ENCODE measurements at regions not wholly inside any gene's neighbourhood (a gene's known extent, or its start where the extent isn't known, plus 50 kb on each side); places are given as distances from the start of the nearest gene placed in this dataset.

DNA sequence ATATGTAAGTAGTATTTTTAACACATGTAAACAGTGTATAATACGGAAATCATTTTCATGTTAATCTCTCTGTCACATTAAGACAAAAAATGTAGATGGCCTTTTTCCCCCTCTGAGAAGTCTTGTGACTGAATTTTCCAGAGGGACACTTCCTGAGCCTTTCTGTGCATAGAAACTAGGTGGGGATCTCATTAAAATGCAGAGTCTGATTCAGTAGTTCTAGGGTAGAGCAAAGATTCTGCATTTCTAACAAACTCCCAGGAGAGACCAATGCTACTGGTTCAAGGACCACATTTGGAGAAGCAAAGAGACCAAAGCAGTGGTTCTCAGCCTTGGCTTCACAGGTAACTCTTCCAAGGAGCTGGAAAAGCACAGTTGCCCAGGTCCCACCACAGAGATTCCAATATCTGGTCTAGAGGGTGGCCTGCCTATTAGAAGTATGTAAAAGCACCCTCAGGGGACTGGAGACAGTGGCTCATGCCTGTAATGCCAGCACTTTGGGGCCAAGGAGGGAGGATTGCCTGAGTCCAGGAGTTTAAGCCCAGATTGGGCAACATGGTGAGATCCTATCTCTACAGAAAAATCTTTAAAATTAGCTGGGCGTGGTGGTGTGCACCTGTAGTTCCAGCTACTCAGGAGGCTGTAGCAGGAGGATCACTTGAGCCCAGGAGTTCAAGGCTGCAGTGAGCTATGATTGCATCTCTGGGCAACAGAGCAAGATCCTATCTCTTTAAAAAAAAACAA, 378.5 kb downstream of the KIF16B start:
- DNase-seq: no peak
- Histone ChIP-seq H3K4me3 (replicated peaks in 1 of 3) (no peak overlapping the region), H3K36me3 (no peaks in the 10 kb centered on the region), H3K27ac (no peak overlapping the region), H3K4me1 (no peaks in the 10 kb centered on the region), H3K27me3 (no peaks in the 10 kb centered on the region), H3K9me3 (no peaks in the 10 kb centered on the region)
- 93 to 95% methylated on average over 2 of the region's 2 CpGs for WGBS, 2 donors
- intact Hi-C loops (cut with DNase I): no loop called here
- TF ChIP-seq POLR2A (IDR thresholded peaks at IDR 0.05): no peak
- TF ChIP-seq, protein P1, sequence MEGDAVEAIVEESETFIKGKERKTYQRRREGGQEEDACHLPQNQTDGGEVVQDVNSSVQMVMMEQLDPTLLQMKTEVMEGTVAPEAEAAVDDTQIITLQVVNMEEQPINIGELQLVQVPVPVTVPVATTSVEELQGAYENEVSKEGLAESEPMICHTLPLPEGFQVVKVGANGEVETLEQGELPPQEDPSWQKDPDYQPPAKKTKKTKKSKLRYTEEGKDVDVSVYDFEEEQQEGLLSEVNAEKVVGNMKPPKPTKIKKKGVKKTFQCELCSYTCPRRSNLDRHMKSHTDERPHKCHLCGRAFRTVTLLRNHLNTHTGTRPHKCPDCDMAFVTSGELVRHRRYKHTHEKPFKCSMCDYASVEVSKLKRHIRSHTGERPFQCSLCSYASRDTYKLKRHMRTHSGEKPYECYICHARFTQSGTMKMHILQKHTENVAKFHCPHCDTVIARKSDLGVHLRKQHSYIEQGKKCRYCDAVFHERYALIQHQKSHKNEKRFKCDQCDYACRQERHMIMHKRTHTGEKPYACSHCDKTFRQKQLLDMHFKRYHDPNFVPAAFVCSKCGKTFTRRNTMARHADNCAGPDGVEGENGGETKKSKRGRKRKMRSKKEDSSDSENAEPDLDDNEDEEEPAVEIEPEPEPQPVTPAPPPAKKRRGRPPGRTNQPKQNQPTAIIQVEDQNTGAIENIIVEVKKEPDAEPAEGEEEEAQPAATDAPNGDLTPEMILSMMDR (IDR thresholded peaks at IDR 0.05): no peak

- Histone ChIP-seq H3K4me1 (no peaks in the 10 kb centered on the region), H3K4me3 (replicated peaks in 1 of 3) (no peak overlapping the region), H3K36me3 (no peaks in the 10 kb centered on the region), H3K9me3 (no peaks in the 10 kb centered on the region), H3K27ac (no peak overlapping the region), H3K27me3 (no peaks in the 10 kb centered on the region)
- no peak for TF ChIP-seq POLR2A (IDR thresholded peaks at IDR 0.05)
- TF ChIP-seq, protein P1 (IDR thresholded peaks at IDR 0.05): no peak
- DNase-seq: no peak
- intact Hi-C loops (cut with DNase I): no loop called here
- WGBS, 2 donors: 53 to 78% methylated on average over 2 of the region's 2 CpGs
These were observed 381.8 kb downstream of the KIF16B start for GRCh38 chr20:16191496-16191895.

- Histone ChIP-seq H3K27ac (no peak overlapping the region), H3K4me3 (replicated peaks in 1 of 3) (no peak overlapping the region)
- 76 to 83% methylated on average over 3 to 4 of the region's 4 CpGs for WGBS, 2 donors
These were observed 383.9 kb downstream of the KIF16B start for GRCh38 chr20:16189371-16189770.

DNA sequence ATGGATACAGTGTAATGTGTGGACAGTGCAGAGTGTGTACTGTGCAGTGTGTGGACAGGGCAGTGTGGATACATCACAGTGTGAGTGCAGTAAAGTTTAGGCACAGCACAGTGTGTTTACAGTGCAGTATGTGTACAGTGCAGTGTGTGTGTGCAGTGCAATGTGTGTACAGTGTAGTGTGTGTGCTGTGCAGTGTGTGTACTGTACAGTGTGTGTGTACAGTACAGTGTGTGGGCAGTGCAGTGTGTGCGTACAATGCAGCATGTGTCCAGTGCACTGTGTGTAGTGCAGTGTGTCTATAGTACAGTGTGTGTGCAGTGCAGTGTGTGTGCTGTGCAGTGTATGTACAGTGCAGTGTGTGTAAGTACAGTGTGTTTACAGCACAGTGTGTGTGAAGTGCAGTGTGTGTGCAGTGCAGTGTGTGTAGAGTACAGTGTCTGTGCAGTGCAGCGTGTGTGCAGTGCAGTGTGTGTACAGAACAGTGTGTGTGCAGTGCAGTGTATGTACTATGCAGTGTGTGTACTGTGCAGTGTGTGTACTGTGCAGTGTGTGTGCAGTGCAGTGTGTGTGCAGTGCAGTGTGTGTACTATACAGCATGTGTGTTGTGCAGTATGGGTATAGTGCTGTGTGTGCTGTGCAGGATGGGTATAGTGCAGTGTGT, 385.2 kb downstream of the KIF16B start:
- H3K4me1 ChIP-seq: no peaks in the 10 kb centered on the region
- H3K9me3 ChIP-seq: no peaks in the 10 kb centered on the region
- H3K36me3 ChIP-seq: no peaks in the 10 kb centered on the region
- TF ChIP-seq, protein P1 (IDR thresholded peaks at IDR 0.05): no peak
- TF ChIP-seq POLR2A (IDR thresholded peaks at IDR 0.05): no peak
- H3K4me3 ChIP-seq (replicated peaks in 1 of 3): no peak overlapping the region
- no peak overlapping the region for H3K27ac ChIP-seq
- 91 to 92% methylated on average over 2 of the region's 2 CpGs for WGBS, 2 donors
- intact Hi-C loops (cut with DNase I): no loop called here
- DNase-seq: no peak
- H3K27me3 ChIP-seq: no peaks in the 10 kb centered on the region

More at GRCh38 chr20:16189371-16189770, 383.9 kb downstream of the KIF16B start:
- Histone ChIP-seq H3K36me3 (no peaks in the 10 kb centered on the region), H3K9me3 (no peaks in the 10 kb centered on the region), H3K27me3 (no peaks in the 10 kb centered on the region), H3K4me1 (no peaks in the 10 kb centered on the region)
- intact Hi-C loops (cut with DNase I): no loop called here
- DNase-seq: no peak
- TF ChIP-seq POLR2A (IDR thresholded peaks at IDR 0.05): no peak
- TF ChIP-seq, protein P1 (IDR thresholded peaks at IDR 0.05): no peak

DNA sequence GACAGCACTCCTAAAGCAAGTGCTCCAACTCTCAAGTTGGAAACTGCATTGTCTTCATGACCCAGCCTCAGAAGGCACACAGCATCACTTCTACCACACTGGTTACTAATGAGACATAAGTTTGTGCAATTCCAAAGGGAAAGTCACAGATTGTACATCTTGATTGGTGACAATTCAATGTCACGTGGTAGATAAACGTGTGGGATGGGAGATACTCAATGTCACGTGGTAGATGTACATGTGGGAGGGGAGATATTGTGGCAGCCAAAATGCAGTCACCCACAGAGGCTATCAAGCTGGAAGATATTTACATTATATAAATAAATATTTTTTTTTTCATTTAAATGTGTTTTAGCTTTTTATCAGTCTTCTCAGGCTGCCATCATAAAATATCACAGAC, 393.3 kb downstream of the KIF16B start:
- intact Hi-C loops (cut with DNase I): no loop called here
- TF ChIP-seq POLR2A (IDR thresholded peaks at IDR 0.05): no peak
- TF ChIP-seq, protein P1 (IDR thresholded peaks at IDR 0.05): no peak

More for the DNA sequence above, 393.3 kb downstream of the KIF16B start:
- Histone ChIP-seq H3K9me3 (no peaks in the 10 kb centered on the region), H3K4me1 (no peaks in the 10 kb centered on the region), H3K27ac (no peak overlapping the region), H3K4me3 (replicated peaks in 1 of 3) (no peak overlapping the region), H3K36me3 (no peaks in the 10 kb centered on the region), H3K27me3 (no peaks in the 10 kb centered on the region)
- WGBS, 2 donors: 91 to 93% methylated on average over 3 of the region's 3 CpGs
- no peak for DNase-seq

Measured in thyroid gland (tissue), 4 donors.